ENCODE measurements at regions not wholly inside any gene's neighbourhood (a gene's known extent, or its start where the extent isn't known, plus 50 kb on each side); places are given as distances from the start of the nearest gene placed in this dataset.

GRCh38 chr7:136640977-136641376 is 227.5 kb upstream of the CHRM2 start:
- no peak for TF ChIP-seq CTCF (IDR thresholded peaks at IDR 0.05; ENCODE audit: unreplicated experiment in 3 of 3)
- Mint-ChIP-seq H3K36me3 (ENCODE audit: low read depth) (no peaks in the 10 kb centered on the region), H3K27ac (no peak overlapping the region), H3K4me3 (no peak overlapping the region), H3K4me1 (no peaks in the 10 kb centered on the region), H3K27me3 (ENCODE audit: low read depth) (no peaks in the 10 kb centered on the region), H3K9me3 (no peaks in the 10 kb centered on the region)

GRCh38 chr7:136637813-136638212 is 230.6 kb upstream of the CHRM2 start:
- no peaks in the 10 kb centered on the region for H3K27me3 Mint-ChIP-seq (ENCODE audit: low read depth)
- H3K27ac Mint-ChIP-seq: no peak overlapping the region
- H3K36me3 Mint-ChIP-seq (ENCODE audit: low read depth): no peaks in the 10 kb centered on the region
- TF ChIP-seq CTCF (IDR thresholded peaks at IDR 0.05; ENCODE audit: unreplicated experiment in 3 of 3): no peak
- no peak overlapping the region for H3K4me3 Mint-ChIP-seq
- no peaks in the 10 kb centered on the region for H3K4me1 Mint-ChIP-seq
- no peaks in the 10 kb centered on the region for H3K9me3 Mint-ChIP-seq

GRCh38 chr7:136635751-136636150 is 232.7 kb upstream of the CHRM2 start:
- no peak for TF ChIP-seq CTCF (IDR thresholded peaks at IDR 0.05; ENCODE audit: unreplicated experiment in 3 of 3)
- Mint-ChIP-seq H3K4me3 (no peak overlapping the region), H3K27ac (no peak overlapping the region), H3K36me3 (ENCODE audit: low read depth) (no peaks in the 10 kb centered on the region), H3K4me1 (no peaks in the 10 kb centered on the region), H3K9me3 (peaks cover 1% of the 10 kb centered on the region), H3K27me3 (ENCODE audit: low read depth) (no peaks in the 10 kb centered on the region)

- no peak overlapping the region for H3K4me3 Mint-ChIP-seq
- H3K27me3 Mint-ChIP-seq (ENCODE audit: low read depth): no peaks in the 10 kb centered on the region
- H3K9me3 Mint-ChIP-seq: peaks cover 5% of the 10 kb centered on the region
- TF ChIP-seq CTCF (IDR thresholded peaks at IDR 0.05; ENCODE audit: unreplicated experiment in 3 of 3): no peak
- no peaks in the 10 kb centered on the region for H3K4me1 Mint-ChIP-seq
- H3K36me3 Mint-ChIP-seq (ENCODE audit: low read depth): no peaks in the 10 kb centered on the region
- no peak overlapping the region for H3K27ac Mint-ChIP-seq
Measured at GRCh38 chr7:136618818-136619217, 249.6 kb upstream of the CHRM2 start.

GRCh38 chr7:136617176-136617575 is 251.3 kb upstream of the CHRM2 start:
- Mint-ChIP-seq H3K36me3 (ENCODE audit: low read depth) (no peaks in the 10 kb centered on the region), H3K4me3 (no peak overlapping the region), H3K27me3 (ENCODE audit: low read depth) (no peaks in the 10 kb centered on the region), H3K9me3 (peaks cover 12% of the 10 kb centered on the region), H3K4me1 (no peaks in the 10 kb centered on the region), H3K27ac (no peak overlapping the region)
- no peak for TF ChIP-seq CTCF (IDR thresholded peaks at IDR 0.05; ENCODE audit: unreplicated experiment in 3 of 3)

GRCh38 chr7:136605532-136606329 is 262.7 kb upstream of the CHRM2 start:
- Mint-ChIP-seq H3K36me3 (ENCODE audit: low read depth) (no peaks in the 10 kb centered on the region), H3K4me1 (no peaks in the 10 kb centered on the region), H3K27me3 (ENCODE audit: low read depth) (no peaks in the 10 kb centered on the region), H3K27ac (no peak overlapping the region), H3K9me3 (no peaks in the 10 kb centered on the region), H3K4me3 (no peak overlapping the region)
- TF ChIP-seq CTCF (IDR thresholded peaks at IDR 0.05; ENCODE audit: unreplicated experiment in 3 of 3): no peak

All from nephron (organoid).